HepG2 (cell line): ENCODE measurements at regions not wholly inside any gene's neighbourhood (a gene's known extent, or its start where the extent isn't known, plus 50 kb on each side); places are given as distances from the start of the nearest gene placed in this dataset.

Experiments used
- ATAC-seq: fragments of 200-7000 bp; cut with Tn5 transposase; 3 replicates; pipeline ENCODE4 v1.9.1; 2020; ENCODE audit warnings: mild to moderate bottlenecking, moderate library complexity
- BruUV-seq: library from RNA; stranded (reverse); fragments of 400-500 nt; replicated peaks from 2 replicates; lab custom pipeline; 2021; lab: Mats Ljungman, UMichigan
- CTCF ChIA-PET: fragments of 300-600 bp; formaldehyde crosslinking; extraction: SDS; loops from one replicate; lab custom pipeline; 2021; ENCODE audit warnings: low total read pairs, inconsistent platforms, low intra/inter-chr PET ratio; lab: Yijun Ruan, JAX
- POLR2A ChIA-PET: fragments of 350-600 bp; sonication (Branson Sonifier 250); formaldehyde crosslinking; loops from one replicate; lab custom pipeline; 2020; ENCODE audit warnings: antibody characterized with exemption, inconsistent platforms; lab: Yijun Ruan, JAX
- DNase-seq: peaks from one replicate; pipeline ENCODE4 v3.0.0-alpha.2; 2015; ENCODE audit warnings: low spot score
- FAIRE-seq: peaks from 3 replicates; lab custom pipeline; 2011; peaks lifted over from hg19 to GRCh38; lab: Jason Lieb, UNC
- H2AFZ ChIP-seq: one replicate; pipeline ENCODE4 v1.6.1; 2011; ENCODE audit warnings: low read length, inconsistent platforms
- H3K27ac ChIP-seq: fragments of 300-600 bp; 3 replicates; pipeline ENCODE4 v1.8.0; 2011; ENCODE audit warnings: mixed run types, mild to moderate bottlenecking, mixed read lengths, low read length, inconsistent platforms; ENCODE audit not compliant: insufficient read depth; ENCODE audit errors: extremely low read length
- H3K27me3 ChIP-seq, 2 experiments: fragments of 200-600 bp in 1 of 2; 2 replicates in 1 of 2; 3 replicates in 1 of 2; pipeline versions ENCODE4 v1.6.0 to v1.8.0; 2011; ENCODE audit warnings: low read length in 2 of 2, mild to moderate bottlenecking in 2 of 2, moderate library complexity in 2 of 2, inconsistent platforms in 1 of 2; ENCODE audit not compliant: insufficient read depth in 2 of 2, control insufficient read depth in 1 of 2
- H3K36me3 ChIP-seq, 2 experiments: fragments of 200-600 bp in 1 of 2; replicated peaks in 1 of 2; 2 replicates in 1 of 2; 3 replicates in 1 of 2; pipeline versions ENCODE4 v1.5.1 to v1.8.0; 2011; ENCODE audit warnings: low read length in 2 of 2, inconsistent platforms in 1 of 2; ENCODE audit not compliant: insufficient read depth in 2 of 2, control insufficient read depth in 1 of 2
- H3K4me1 ChIP-seq: 2 replicates; pipeline ENCODE4 v1.5.1; 2012; ENCODE audit warnings: low read length, inconsistent platforms; ENCODE audit not compliant: insufficient read depth
- H3K4me2 ChIP-seq: 2 replicates; pipeline ENCODE4 v1.6.0; 2011; ENCODE audit warnings: low read depth, low read length, inconsistent platforms
- H3K4me3 ChIP-seq, 3 experiments: fragments of 200-600 bp in 1 of 3; sonication (generic), shearing (Covaris generic) in 1 of 3; replicated peaks in 1 of 3; 2 replicates each; pipeline ENCODE4 v1.5.1; 2011 to 2016; ENCODE audit warnings: low read length in 3 of 3, inconsistent platforms in 2 of 3, low read depth in 2 of 3, mild to moderate bottlenecking in 2 of 3, control low read depth in 1 of 3, mixed read lengths in 1 of 3; ENCODE audit not compliant: insufficient read depth in 1 of 3
- H3K79me2 ChIP-seq: one replicate; pipeline ENCODE4 v1.6.1; 2011; ENCODE audit warnings: low read length, inconsistent platforms; ENCODE audit not compliant: insufficient read depth
- H3K9ac ChIP-seq: 2 replicates; pipeline ENCODE4 v1.6.0; 2011; ENCODE audit warnings: mild to moderate bottlenecking, low read depth, low read length, inconsistent platforms; ENCODE audit not compliant: insufficient read depth
- H3K9me3 ChIP-seq: 2 replicates; pipeline ENCODE4 v1.5.1; 2012; ENCODE audit warnings: mild to moderate bottlenecking, low read length
- H4K20me1 ChIP-seq: 2 replicates; pipeline ENCODE4 v1.6.0; 2011; ENCODE audit warnings: inconsistent platforms, mild to moderate bottlenecking, low read length, moderate library complexity; ENCODE audit not compliant: insufficient read depth
- ARNT ChIP-seq: fragments of 450-650 bp; IDR thresholded peaks from 2 replicates; pipeline ENCODE4 v1.6.1; 2017
- CBX1 ChIP-seq: IDR thresholded peaks from one replicate; pipeline ENCODE4 v1.6.1; 2016; ENCODE audit warnings: antibody characterized with exemption, low read depth
- EEA1 ChIP-seq: sonication (generic); formaldehyde crosslinking; IDR thresholded peaks from 2 replicates; pipeline ENCODE4 v1.5.1; 2020; ENCODE audit warnings: mild to moderate bottlenecking, missing genetic modification reagents, borderline replicate concordance
- KLF13 ChIP-seq: sonication (generic); formaldehyde crosslinking; IDR thresholded peaks from 2 replicates; pipeline ENCODE4 v1.4.0; 2020; ENCODE audit warnings: mild to moderate bottlenecking, missing genetic modification reagents
- PHF8 ChIP-seq: sonication (generic); formaldehyde crosslinking; IDR thresholded peaks from 2 replicates; pipeline ENCODE4 v1.5.0; 2020; ENCODE audit warnings: missing genetic modification reagents
- SAP130 ChIP-seq: IDR thresholded peaks from 2 replicates; pipeline ENCODE4 v1.6.1; 2016; ENCODE audit warnings: low read depth
- SOX13 ChIP-seq, 3 experiments: fragments of 450-650 bp in 1 of 3; sonication (generic) in 1 of 3; formaldehyde crosslinking in 1 of 3; IDR thresholded peaks in 2 of 3; conservative IDR thresholded peaks in 1 of 3; 2 replicates each; pipeline versions ENCODE4 v1.5.0 to v1.6.1; 2016 to 2020; ENCODE audit warnings: antibody characterized with exemption in 1 of 3, mild to moderate bottlenecking in 1 of 3, missing compliant biosample characterization in 1 of 3, missing genetic modification reagents in 1 of 3, moderate library complexity in 1 of 3
- ZNF296 ChIP-seq: sonication (generic); formaldehyde crosslinking; conservative IDR thresholded peaks from 2 replicates; pipeline ENCODE4 v1.5.0; 2020; ENCODE audit warnings: mild to moderate bottlenecking, missing genetic modification reagents
- WGBS: methylation state at CpG from one replicate; pipeline ENCODE4 v1.1.6; 2017; ENCODE audit warnings: low lambda C conversion rate; 5-methylcytosine and 5-hydroxymethylcytosine counted together
- in situ Hi-C: cut with HindIII; loops from 2 replicates; pipeline ENCODE4 v1.10.0; 2017; ENCODE audit warnings: low pct_unique_long_range_greater_than_20kb; ENCODE audit not compliant: extremely low pct_ligation_motif_present
- intact Hi-C: fragments of 100-400 bp; cut with micrococcal nuclease; formaldehyde crosslinking; loops from one replicate; pipeline ENCODE4 v1.10.0; 2022; ENCODE audit not compliant: unreplicated experiment
- TF ChIP-seq, protein P1 (sequence below): IDR thresholded peaks from 2 replicates; pipeline ENCODE4 v1.6.1; 2016; ENCODE audit warnings: low read depth, borderline replicate concordance
- TF ChIP-seq, protein P2 (sequence below): sonication (generic); formaldehyde crosslinking; IDR thresholded peaks from 2 replicates; pipeline ENCODE4 v1.4.0; 2020; ENCODE audit warnings: low read depth, mild to moderate bottlenecking, missing genetic modification reagents
- TF ChIP-seq, protein P3 (sequence below): sonication (generic); formaldehyde crosslinking; IDR thresholded peaks from 2 replicates; pipeline ENCODE4 v1.4.0; 2020; ENCODE audit warnings: mild to moderate bottlenecking, missing genetic modification reagents

DNA sequence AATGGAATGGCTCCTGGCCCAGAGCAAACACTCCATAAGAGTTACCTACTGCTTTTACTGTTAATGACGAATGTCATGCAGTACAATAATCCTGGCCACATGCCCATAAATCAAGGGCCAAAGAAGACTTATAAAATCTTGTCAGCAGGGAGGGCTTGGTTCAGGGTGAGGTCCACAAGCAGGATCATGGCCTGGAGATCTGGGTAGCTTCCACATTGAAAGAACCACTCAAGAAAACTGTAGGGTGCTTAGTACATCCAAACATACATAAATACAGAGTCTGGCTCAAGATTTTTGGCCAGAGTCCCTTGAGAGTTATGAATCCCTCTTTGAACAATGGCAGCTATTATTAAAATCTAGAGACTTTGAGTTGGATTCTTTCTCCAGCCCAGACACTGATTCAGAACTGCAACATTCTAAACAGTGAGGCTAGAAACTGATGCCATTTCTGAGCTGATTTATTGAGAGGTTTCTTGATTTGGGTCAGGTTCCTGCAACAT is 188.7 kb downstream of the CDC5L start:
- no peaks in the 10 kb centered on the region for H3K4me1 ChIP-seq
- WGBS, result 5% methylated on average over 1 of the region's 1 CpG
- no peak overlapping the region for H2AFZ ChIP-seq
- CTCF ChIA-PET, result no interaction called here
- DNase-seq, result no peak
- no peak overlapping the region for H3K9ac ChIP-seq
- FAIRE-seq, result no peak
- H3K9me3 ChIP-seq, result no peaks in the 10 kb centered on the region
- no peaks in the 10 kb centered on the region for H3K79me2 ChIP-seq
- no peak overlapping the region for H3K27ac ChIP-seq
- no TSS peak for BruUV-seq
- H4K20me1 ChIP-seq, result no peaks in the 10 kb centered on the region
- intact Hi-C loops (no loop called here), in situ Hi-C loops (no loop called here)
- POLR2A ChIA-PET, result no interaction called here
- H3K27me3 ChIP-seq, result no peaks in the 10 kb centered on the region
- H3K4me2 ChIP-seq, result no peak overlapping the region
- TF ChIP-seq SAP130 (CRISPR knock-in tag) (no peak), ZNF296 (CRISPR knock-in tag) (no peak), CBX1 (no peak), EEA1 (CRISPR knock-in tag) (no peak), ARNT (no peak), PHF8 (CRISPR knock-in tag) (no peak), KLF13 (no peak), SOX13 (IDR thresholded peaks at IDR 0.05) (no peak), SOX13 (CRISPR knock-in tag; conservative IDR thresholded peaks at IDR 0.05 in 1 of 2, IDR thresholded peaks at IDR 0.05 in 1 of 2) (no peak)
- TF ChIP-seq, protein P1, sequence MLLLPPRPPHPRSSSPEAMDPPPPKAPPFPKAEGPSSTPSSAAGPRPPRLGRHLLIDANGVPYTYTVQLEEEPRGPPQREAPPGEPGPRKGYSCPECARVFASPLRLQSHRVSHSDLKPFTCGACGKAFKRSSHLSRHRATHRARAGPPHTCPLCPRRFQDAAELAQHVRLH (CRISPR knock-in tag), result no peak
- TF ChIP-seq, protein P2, sequence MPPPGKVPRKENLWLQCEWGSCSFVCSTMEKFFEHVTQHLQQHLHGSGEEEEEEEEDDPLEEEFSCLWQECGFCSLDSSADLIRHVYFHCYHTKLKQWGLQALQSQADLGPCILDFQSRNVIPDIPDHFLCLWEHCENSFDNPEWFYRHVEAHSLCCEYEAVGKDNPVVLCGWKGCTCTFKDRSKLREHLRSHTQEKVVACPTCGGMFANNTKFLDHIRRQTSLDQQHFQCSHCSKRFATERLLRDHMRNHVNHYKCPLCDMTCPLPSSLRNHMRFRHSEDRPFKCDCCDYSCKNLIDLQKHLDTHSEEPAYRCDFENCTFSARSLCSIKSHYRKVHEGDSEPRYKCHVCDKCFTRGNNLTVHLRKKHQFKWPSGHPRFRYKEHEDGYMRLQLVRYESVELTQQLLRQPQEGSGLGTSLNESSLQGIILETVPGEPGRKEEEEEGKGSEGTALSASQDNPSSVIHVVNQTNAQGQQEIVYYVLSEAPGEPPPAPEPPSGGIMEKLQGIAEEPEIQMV (CRISPR knock-in tag), result no peak
- TF ChIP-seq, protein P3, sequence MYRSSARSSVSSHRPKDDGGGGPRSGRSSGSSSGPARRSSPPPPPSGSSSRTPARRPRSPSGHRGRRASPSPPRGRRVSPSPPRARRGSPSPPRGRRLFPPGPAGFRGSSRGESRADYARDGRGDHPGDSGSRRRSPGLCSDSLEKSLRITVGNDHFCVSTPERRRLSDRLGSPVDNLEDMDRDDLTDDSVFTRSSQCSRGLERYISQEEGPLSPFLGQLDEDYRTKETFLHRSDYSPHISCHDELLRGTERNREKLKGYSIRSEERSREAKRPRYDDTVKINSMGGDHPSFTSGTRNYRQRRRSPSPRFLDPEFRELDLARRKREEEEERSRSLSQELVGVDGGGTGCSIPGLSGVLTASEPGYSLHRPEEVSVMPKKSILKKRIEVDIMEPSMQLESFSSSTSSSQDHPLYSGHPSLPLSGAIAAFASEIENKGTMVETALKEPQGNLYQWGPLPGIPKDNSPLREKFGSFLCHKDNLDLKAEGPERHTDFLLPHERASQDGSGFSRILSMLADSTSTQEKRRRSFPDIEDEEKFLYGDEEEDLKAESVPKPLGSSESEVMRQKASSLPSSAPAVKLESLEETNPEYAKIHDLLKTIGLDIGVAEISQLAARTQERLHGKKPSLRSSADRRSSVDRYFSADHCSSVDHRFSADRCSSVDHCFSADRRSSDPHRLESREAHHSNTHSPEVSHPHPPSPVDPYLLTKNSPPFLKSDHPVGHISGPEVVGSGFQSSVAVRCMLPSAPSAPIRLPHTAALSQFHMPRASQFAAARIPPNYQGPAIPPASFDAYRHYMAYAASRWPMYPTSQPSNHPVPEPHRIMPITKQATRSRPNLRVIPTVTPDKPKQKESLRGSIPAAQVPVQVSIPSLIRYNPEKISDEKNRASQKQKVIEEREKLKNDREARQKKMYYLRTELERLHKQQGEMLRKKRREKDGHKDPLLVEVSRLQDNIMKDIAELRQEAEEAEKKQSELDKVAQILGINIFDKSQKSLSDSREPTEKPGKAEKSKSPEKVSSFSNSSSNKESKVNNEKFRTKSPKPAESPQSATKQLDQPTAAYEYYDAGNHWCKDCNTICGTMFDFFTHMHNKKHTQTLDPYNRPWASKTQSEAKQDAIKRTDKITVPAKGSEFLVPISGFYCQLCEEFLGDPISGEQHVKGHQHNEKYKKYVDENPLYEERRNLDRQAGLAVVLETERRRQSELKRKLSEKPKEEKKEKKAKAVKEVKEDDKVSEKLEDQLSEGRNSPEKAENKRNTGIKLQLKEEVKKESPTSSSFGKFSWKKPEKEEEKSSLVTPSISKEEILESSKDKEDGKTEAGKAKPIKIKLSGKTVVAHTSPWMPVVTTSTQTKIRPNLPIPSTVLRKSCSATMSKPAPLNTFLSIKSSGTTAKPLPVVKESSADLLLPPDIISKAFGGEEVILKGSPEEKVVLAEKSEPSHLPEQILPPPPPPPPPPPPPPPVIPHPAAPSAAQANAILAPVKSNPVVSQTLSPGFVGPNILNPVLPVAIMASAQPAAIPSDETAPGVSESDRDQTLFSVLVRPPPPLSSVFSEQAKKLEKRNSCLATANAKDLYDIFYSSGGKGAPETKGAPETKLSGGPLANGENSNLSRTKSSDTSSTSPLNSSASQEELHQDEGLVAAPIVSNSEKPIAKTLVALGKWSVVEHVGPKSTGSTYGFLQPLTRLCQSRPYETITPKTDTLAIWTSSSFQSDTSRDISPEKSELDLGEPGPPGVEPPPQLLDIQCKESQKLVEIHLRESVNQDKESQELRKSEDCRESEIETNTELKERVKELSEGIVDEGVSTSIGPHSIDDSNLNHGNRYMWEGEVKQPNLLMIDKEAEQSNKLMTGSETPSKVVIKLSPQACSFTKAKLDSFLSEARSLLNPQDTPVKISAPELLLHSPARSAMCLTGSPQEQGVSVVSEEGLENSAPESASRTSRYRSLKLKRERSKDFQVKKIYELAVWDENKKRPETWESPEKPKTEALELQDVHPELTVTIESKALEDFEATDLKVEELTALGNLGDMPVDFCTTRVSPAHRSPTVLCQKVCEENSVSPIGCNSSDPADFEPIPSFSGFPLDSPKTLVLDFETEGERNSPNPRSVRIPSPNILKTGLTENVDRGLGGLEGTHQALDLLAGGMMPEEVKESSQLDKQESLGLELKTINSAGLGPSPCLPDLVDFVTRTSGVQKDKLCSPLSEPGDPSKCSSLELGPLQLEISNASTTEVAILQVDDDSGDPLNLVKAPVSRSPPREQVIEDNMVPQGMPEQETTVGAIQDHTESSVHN (CRISPR knock-in tag), result no peak
- no peak overlapping the region for H3K4me3 ChIP-seq
- ATAC-seq, result no peak
- no peaks in the 10 kb centered on the region for H3K36me3 ChIP-seq
